ENCODE measurements at regions not wholly inside any gene's neighbourhood (a gene's known extent, or its start where the extent isn't known, plus 50 kb on each side); places are given as distances from the start of the nearest gene placed in this dataset.

DNA sequence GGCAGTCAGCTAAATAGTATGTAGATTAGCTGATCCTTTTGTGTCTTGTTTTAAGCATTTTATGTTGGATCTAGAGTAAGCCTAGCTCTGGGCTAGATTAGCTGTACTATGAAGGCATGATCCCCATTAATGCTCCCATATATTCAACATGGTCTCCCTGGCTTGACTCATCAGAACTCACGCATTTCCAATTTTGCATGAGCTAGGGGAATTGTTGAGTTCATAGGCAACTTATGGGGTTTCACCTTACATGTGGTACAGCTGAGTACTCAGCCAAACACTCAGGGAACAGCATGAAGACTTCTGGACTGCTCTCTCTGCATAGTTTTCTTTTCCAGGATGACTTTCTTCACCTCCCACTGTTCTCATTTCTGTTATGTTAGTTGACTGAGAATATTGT lies 248.2 kb downstream of the TMX3 start:
- no peak for DNase-seq
- no peak overlapping the region for H3K4me3 ChIP-seq (ENCODE audit: insufficient read depth, low read depth, low read length)
- no peaks in the 10 kb centered on the region for H3K27me3 ChIP-seq (ENCODE audit: control insufficient read depth, insufficient read depth, low read length)
- no peaks in the 10 kb centered on the region for H3K36me3 ChIP-seq (replicated peaks; ENCODE audit: control insufficient read depth, insufficient read depth, low read length)

- no peak for DNase-seq
- H3K4me3 ChIP-seq (ENCODE audit: insufficient read depth, low read depth, low read length), result no peak overlapping the region
- no peaks in the 10 kb centered on the region for H3K36me3 ChIP-seq (replicated peaks; ENCODE audit: control insufficient read depth, insufficient read depth, low read length)
- no peaks in the 10 kb centered on the region for H3K27me3 ChIP-seq (ENCODE audit: control insufficient read depth, insufficient read depth, low read length)
These were observed 252.1 kb downstream of the TMX3 start for GRCh38 chr18:68462766-68463165.

- Histone ChIP-seq H3K4me3 (ENCODE audit: insufficient read depth, low read depth, low read length) (no peak overlapping the region), H3K27me3 (ENCODE audit: control insufficient read depth, insufficient read depth, low read length) (no peaks in the 10 kb centered on the region), H3K36me3 (replicated peaks; ENCODE audit: control insufficient read depth, insufficient read depth, low read length) (no peaks in the 10 kb centered on the region)
- no peak for DNase-seq
These were observed 252.8 kb downstream of the TMX3 start for GRCh38 chr18:68462148-68462547.

DNA sequence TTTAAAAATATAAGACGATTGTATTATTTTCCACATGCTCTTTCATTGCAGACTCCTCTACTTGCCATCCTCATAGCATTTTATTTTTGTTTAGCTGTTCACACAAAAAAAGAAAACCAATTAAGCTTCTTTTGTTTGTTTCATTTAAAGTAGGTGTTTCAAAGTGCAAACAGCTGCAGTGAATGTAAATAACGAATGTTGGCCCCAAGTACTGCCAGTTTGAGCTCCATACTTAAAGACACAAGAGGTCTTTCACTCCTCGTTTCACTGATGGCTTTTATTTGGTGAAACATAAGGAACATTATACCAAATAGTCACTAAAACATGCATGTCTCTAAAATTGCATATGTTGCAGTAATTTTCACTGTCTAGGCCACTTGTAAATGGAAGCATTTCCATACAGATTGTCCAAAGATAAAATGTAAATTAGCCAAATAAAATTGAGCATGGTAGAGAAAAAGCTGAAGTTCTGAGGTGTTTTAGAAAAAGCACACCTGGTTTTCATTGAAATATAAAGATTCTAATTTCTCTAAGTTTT lies 253.4 kb downstream of the TMX3 start:
- no peak overlapping the region for H3K4me3 ChIP-seq (ENCODE audit: insufficient read depth, low read depth, low read length)
- no peaks in the 10 kb centered on the region for H3K27me3 ChIP-seq (ENCODE audit: control insufficient read depth, insufficient read depth, low read length)
- no peak for DNase-seq
- H3K36me3 ChIP-seq (replicated peaks; ENCODE audit: control insufficient read depth, insufficient read depth, low read length), result no peaks in the 10 kb centered on the region

DNA sequence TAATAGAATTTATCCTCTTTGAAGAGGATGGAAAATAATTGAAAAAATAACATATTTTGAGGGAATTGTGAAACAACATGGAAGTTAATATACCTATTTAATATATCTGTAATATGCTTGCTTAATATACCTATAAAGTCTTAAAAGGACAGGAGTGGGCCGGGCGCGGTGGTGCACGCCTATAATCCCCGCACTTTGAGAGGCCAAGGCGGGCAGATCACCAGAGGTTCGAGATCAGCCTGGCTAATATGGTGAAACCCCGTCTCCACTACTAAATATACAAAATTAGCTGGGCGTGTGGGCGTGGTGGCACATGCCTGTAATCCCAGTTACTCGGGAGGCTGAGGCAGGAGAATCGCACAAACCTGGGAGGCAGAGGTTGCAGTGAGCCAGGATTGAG lies 254.9 kb downstream of the TMX3 start:
- DNase-seq, result no peak
- no peaks in the 10 kb centered on the region for H3K27me3 ChIP-seq (ENCODE audit: control insufficient read depth, insufficient read depth, low read length)
- H3K36me3 ChIP-seq (replicated peaks; ENCODE audit: control insufficient read depth, insufficient read depth, low read length), result no peaks in the 10 kb centered on the region
- no peak overlapping the region for H3K4me3 ChIP-seq (ENCODE audit: insufficient read depth, low read depth, low read length)

- no peak for DNase-seq
- H3K4me3 ChIP-seq (ENCODE audit: insufficient read depth, low read depth, low read length), result no peak overlapping the region
- no peaks in the 10 kb centered on the region for H3K27me3 ChIP-seq (ENCODE audit: control insufficient read depth, insufficient read depth, low read length)
- no peaks in the 10 kb centered on the region for H3K36me3 ChIP-seq (replicated peaks; ENCODE audit: control insufficient read depth, insufficient read depth, low read length)
These were observed 257.9 kb downstream of the TMX3 start for GRCh38 chr18:68456985-68457384.

DNA sequence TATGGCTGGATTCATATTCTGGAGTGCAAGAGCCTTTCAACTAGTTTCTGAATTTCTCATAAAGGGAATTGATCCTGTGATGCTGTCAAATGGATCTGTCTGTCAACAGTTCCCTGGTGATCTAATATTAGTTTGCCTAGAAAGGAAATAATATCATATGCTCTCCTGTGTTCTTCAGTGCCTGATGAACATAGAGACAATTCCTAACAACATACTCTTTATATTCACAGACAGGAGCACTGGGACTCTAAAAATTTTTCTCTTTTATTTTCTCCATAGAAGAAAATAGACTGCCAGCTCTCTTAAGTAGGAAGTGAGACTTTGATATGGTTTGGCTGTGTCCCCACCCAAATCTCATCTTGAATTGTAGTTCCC lies 259.7 kb downstream of the TMX3 start:
- no peak for DNase-seq
- H3K4me3 ChIP-seq (ENCODE audit: insufficient read depth, low read depth, low read length), result no peak overlapping the region
- H3K27me3 ChIP-seq (ENCODE audit: control insufficient read depth, insufficient read depth, low read length), result no peaks in the 10 kb centered on the region
- no peaks in the 10 kb centered on the region for H3K36me3 ChIP-seq (replicated peaks; ENCODE audit: control insufficient read depth, insufficient read depth, low read length)

DNA sequence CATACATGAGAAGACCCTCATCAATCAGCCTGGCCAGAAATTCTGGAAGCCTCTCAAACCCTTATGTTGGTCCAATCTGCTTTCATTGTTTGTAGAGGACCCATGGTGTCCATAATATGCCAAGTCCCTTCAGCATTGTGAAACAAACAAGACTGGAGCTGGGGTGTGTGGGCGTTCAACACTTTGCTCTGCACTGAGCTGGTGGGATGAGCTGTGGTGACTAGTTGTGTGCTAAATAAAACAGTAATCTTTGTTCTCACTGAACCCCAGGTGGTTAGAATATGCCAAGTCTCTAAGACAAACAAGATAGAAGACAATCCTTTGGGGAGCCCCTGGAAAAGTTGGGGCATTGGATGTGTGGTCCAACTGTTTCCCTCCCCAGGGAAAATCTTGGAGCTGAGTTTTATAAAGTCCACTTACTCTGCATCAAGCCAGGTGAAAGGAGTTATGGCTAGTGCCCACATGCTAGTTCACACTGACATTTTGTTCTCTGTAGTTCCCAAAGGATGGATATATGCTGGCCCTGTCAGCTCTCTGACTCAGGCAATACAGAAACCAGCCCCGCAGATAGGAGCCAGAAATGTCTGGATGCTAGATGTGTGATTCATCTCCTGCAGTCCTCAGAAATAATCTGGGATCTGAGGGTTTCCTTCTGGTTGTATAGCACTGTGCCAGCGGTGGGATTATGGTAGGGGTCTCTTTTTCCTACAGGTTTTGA lies 260.2 kb downstream of the TMX3 start:
- no peaks in the 10 kb centered on the region for H3K27me3 ChIP-seq (ENCODE audit: control insufficient read depth, insufficient read depth, low read length)
- no peak for DNase-seq

DNA sequence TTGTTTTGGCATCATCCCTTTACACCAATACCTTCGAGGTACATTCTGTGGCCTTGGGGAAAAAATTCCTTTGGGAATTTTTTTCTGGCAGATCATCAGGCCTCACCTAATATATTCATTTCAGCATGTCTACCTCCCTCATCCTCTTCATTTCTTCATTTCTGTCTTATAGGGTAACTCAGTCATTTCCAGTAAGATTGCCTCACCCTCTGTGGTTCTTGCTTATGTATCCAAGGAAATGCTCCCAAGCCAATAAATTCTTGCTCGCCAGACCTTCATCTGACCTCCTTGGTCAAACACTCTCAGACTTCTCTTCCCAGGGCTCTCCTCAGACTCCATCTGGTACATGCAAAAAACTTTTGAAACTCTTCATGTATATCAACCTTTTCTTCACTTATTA lies 265.6 kb downstream of the TMX3 start:
- no peak for DNase-seq
- no peaks in the 10 kb centered on the region for H3K36me3 ChIP-seq (replicated peaks; ENCODE audit: control insufficient read depth, insufficient read depth, low read length)

More for the DNA sequence above, 260.2 kb downstream of the TMX3 start:
- no peak overlapping the region for H3K4me3 ChIP-seq (ENCODE audit: insufficient read depth, low read depth, low read length)
- no peaks in the 10 kb centered on the region for H3K36me3 ChIP-seq (replicated peaks; ENCODE audit: control insufficient read depth, insufficient read depth, low read length)

GRCh38 chr18:68448736-68449135 lies 266.2 kb downstream of the TMX3 start:
- DNase-seq, result no peak
- H3K27me3 ChIP-seq (ENCODE audit: control insufficient read depth, insufficient read depth, low read length), result no peaks in the 10 kb centered on the region

More for the DNA sequence above, 265.6 kb downstream of the TMX3 start:
- Histone ChIP-seq H3K4me3 (ENCODE audit: insufficient read depth, low read depth, low read length) (no peak overlapping the region), H3K27me3 (ENCODE audit: control insufficient read depth, insufficient read depth, low read length) (no peaks in the 10 kb centered on the region)

GRCh38 chr18:68447286-68447685 lies 267.6 kb downstream of the TMX3 start:
- Histone ChIP-seq H3K4me3 (ENCODE audit: insufficient read depth, low read depth, low read length) (no peak overlapping the region), H3K27me3 (ENCODE audit: control insufficient read depth, insufficient read depth, low read length) (no peaks in the 10 kb centered on the region), H3K36me3 (replicated peaks; ENCODE audit: control insufficient read depth, insufficient read depth, low read length) (no peaks in the 10 kb centered on the region)
- no peak for DNase-seq

More at GRCh38 chr18:68448736-68449135, 266.2 kb downstream of the TMX3 start:
- Histone ChIP-seq H3K36me3 (replicated peaks; ENCODE audit: control insufficient read depth, insufficient read depth, low read length) (no peaks in the 10 kb centered on the region), H3K4me3 (ENCODE audit: insufficient read depth, low read depth, low read length) (no peak overlapping the region)

GRCh38 chr18:68445668-68446426 lies 269.1 kb downstream of the TMX3 start:
- Histone ChIP-seq H3K4me3 (ENCODE audit: insufficient read depth, low read depth, low read length) (no peak overlapping the region), H3K36me3 (replicated peaks; ENCODE audit: control insufficient read depth, insufficient read depth, low read length) (no peaks in the 10 kb centered on the region), H3K27me3 (ENCODE audit: control insufficient read depth, insufficient read depth, low read length) (no peaks in the 10 kb centered on the region)
- no peak for DNase-seq

- Histone ChIP-seq H3K27me3 (ENCODE audit: control insufficient read depth, insufficient read depth, low read length) (no peaks in the 10 kb centered on the region), H3K36me3 (replicated peaks; ENCODE audit: control insufficient read depth, insufficient read depth, low read length) (no peaks in the 10 kb centered on the region), H3K4me3 (ENCODE audit: insufficient read depth, low read depth, low read length) (no peak overlapping the region)
- DNase-seq, result no peak
These were observed 269.8 kb downstream of the TMX3 start for GRCh38 chr18:68445136-68445535.

GRCh38 chr18:68441241-68441640 lies 273.7 kb downstream of the TMX3 start:
- H3K27me3 ChIP-seq (ENCODE audit: control insufficient read depth, insufficient read depth, low read length), result no peaks in the 10 kb centered on the region
- no peak for DNase-seq
- H3K4me3 ChIP-seq (ENCODE audit: insufficient read depth, low read depth, low read length), result no peak overlapping the region
- no peaks in the 10 kb centered on the region for H3K36me3 ChIP-seq (replicated peaks; ENCODE audit: control insufficient read depth, insufficient read depth, low read length)

DNA sequence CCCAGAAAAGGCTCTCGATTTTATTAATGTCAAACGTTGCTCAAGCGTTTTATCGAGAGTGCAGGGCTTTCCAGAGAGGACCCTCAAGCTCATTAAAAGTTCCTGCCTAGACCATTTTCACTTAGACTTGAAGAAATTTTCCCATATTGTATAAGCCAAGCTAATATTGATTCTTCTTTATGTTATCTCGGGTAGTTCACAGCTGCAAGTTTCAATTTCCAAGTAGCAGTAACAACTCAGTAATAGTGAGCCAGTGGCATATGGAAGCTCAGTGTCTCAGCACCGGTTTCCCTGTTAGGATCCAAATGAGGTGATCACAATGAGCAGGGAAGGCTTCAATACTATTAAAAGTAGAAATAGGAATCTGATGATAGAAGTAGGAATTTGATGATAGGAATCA lies 274.5 kb downstream of the TMX3 start:
- Histone ChIP-seq H3K36me3 (replicated peaks; ENCODE audit: control insufficient read depth, insufficient read depth, low read length) (no peaks in the 10 kb centered on the region), H3K4me3 (ENCODE audit: insufficient read depth, low read depth, low read length) (no peak overlapping the region), H3K27me3 (ENCODE audit: control insufficient read depth, insufficient read depth, low read length) (no peaks in the 10 kb centered on the region)
- DNase-seq, result no peak
